ENCODE measurements at regions not wholly inside any gene's neighbourhood (a gene's known extent, or its start where the extent isn't known, plus 50 kb on each side); places are given as distances from the start of the nearest gene placed in this dataset.
A peak's percentile ranks its signal among the peaks of the same experiment; 100 is the strongest.

GRCh38 chr1:198040880-198041279 lies 115.9 kb upstream of the NEK7 start:
- DNase-seq = no peak

- DNase-seq = peak; percentile 17
These were observed 114.6 kb upstream of the NEK7 start for GRCh38 chr1:198042168-198042567.

GRCh38 chr1:198047913-198048312 lies 108.9 kb upstream of the NEK7 start:
- no peak for DNase-seq

- DNase-seq = no peak
These were observed 102.3 kb upstream of the NEK7 start for GRCh38 chr1:198054510-198054909.

GRCh38 chr1:198056255-198056654 lies 100.5 kb upstream of the NEK7 start:
- DNase-seq = no peak

GRCh38 chr1:198064181-198064580 lies 92.6 kb upstream of the NEK7 start:
- no peak for DNase-seq

- no peak for DNase-seq
These were observed 88.5 kb upstream of the NEK7 start for GRCh38 chr1:198068285-198068684.

GRCh38 chr1:198072177-198072576 lies 84.6 kb upstream of the NEK7 start:
- DNase-seq = peak; percentile 26

- DNase-seq = no peak
These were observed 81.5 kb upstream of the NEK7 start for GRCh38 chr1:198075296-198075695.

- no peak for DNase-seq
These were observed 77.3 kb upstream of the NEK7 start for GRCh38 chr1:198079432-198079951.

GRCh38 chr1:198082576-198082975 lies 74.2 kb upstream of the NEK7 start:
- no peak for DNase-seq

GRCh38 chr1:198083549-198083948 lies 73.2 kb upstream of the NEK7 start:
- no peak for DNase-seq

- DNase-seq = no peak
These were observed 72.4 kb upstream of the NEK7 start for GRCh38 chr1:198084241-198084908.

- no peak for DNase-seq
These were observed 70.6 kb upstream of the NEK7 start for GRCh38 chr1:198086051-198086745.

- DNase-seq = no peak
These were observed 69.0 kb upstream of the NEK7 start for GRCh38 chr1:198087831-198088230.

GRCh38 chr1:198088360-198089071 lies 68.3 kb upstream of the NEK7 start:
- peak; percentile 76 for DNase-seq

GRCh38 chr1:198096390-198096789 lies 60.4 kb upstream of the NEK7 start:
- peak; percentile 91 for DNase-seq

- no peak for DNase-seq
These were observed 57.0 kb upstream of the NEK7 start for GRCh38 chr1:198099755-198100154.

GRCh38 chr1:198101716-198102453 lies 54.9 kb upstream of the NEK7 start:
- no peak for DNase-seq

GRCh38 chr1:198102454-198102827 lies 54.4 kb upstream of the NEK7 start:
- DNase-seq = peak; percentile 78

- no peak for DNase-seq
These were observed 51.6 kb upstream of the NEK7 start for GRCh38 chr1:198105185-198105584.

GRCh38 chr1:198106011-198106410 lies 50.8 kb upstream of the NEK7 start:
- no peak for DNase-seq
